Esophagus muscularis mucosa (tissue), 4 donors: ENCODE measurements at regions not wholly inside any gene's neighbourhood (a gene's known extent, or its start where the extent isn't known, plus 50 kb on each side); places are given as distances from the start of the nearest gene placed in this dataset.

Experiments
- DNase-seq: peaks from one replicate; pipeline ENCODE4 v3.0.0-alpha.2; 2017; ENCODE audit errors: extremely low spot score
- H3K27ac ChIP-seq, 4 donors: fragments of 200-600 bp; sonication (generic); replicated peaks in 1 of 4; 1 replicate in 3 of 4; 2 replicates in 1 of 4; pipeline ENCODE4 v1.5.1; 2016 to 2019; ENCODE audit warnings: mild to moderate bottlenecking in 1 of 4
- H3K27me3 ChIP-seq, 4 donors: fragments of 200-600 bp; sonication (generic); one replicate each; pipeline versions ENCODE4 v1.5.1 to v1.6.0; 2016 to 2019
- H3K36me3 ChIP-seq, 4 donors: fragments of 200-600 bp; sonication (generic); one replicate each; pipeline ENCODE4 v1.5.1; 2016 to 2019
- H3K4me1 ChIP-seq, 4 donors: fragments of 200-600 bp; sonication (generic); one replicate each; pipeline ENCODE4 v1.5.1; 2016 to 2019
- H3K4me3 ChIP-seq, 4 donors: fragments of 200-600 bp; sonication (generic); 1 replicate in 2 of 4; 2 replicates in 2 of 4; pipeline ENCODE4 v1.5.1; 2016 to 2019; ENCODE audit warnings: mild to moderate bottlenecking in 4 of 4, moderate library complexity in 1 of 4
- H3K9me3 ChIP-seq, 4 donors: fragments of 200-600 bp; sonication (generic); 1 replicate in 3 of 4; 2 replicates in 1 of 4; pipeline ENCODE4 v1.5.1; 2016 to 2019
- EP300 ChIP-seq: sonication (generic); formaldehyde crosslinking; IDR thresholded peaks from one replicate; pipeline ENCODE4 v1.6.1; 2017; ENCODE audit warnings: antibody characterized with exemption
- POLR2A ChIP-seq: fragments of 450-650 bp; IDR thresholded peaks from one replicate; pipeline ENCODE4 v1.6.1; 2017; ENCODE audit warnings: antibody characterized with exemption, moderate library complexity, mild to moderate bottlenecking, low read depth
- POLR2AphosphoS5 ChIP-seq, 2 donors: sonication (generic); formaldehyde crosslinking; IDR thresholded peaks; one replicate each; pipeline ENCODE4 v1.6.1; 2017; ENCODE audit warnings: antibody characterized with exemption in 2 of 2
- whole genome bisulfite sequencing: methylation state at CpG from one replicate; pipeline ENCODE4 v1.1.5; 2018; 5-methylcytosine and 5-hydroxymethylcytosine counted together
- intact Hi-C: fragments of 100-400 bp; cut with DNase I; formaldehyde crosslinking; loops from one replicate; pipeline ENCODE4 v1.15.1; 2023
- TF ChIP-seq, protein P1 (sequence below), 3 experiments: fragments of 200-600 bp in 2 of 3; fragments of 450-650 bp in 1 of 3; sonication (generic) in 2 of 3; IDR thresholded peaks; one replicate each; pipeline ENCODE4 v1.5.1; 2017 to 2019; ENCODE audit warnings: antibody characterized with exemption in 3 of 3, mild to moderate bottlenecking in 2 of 3, moderate library complexity in 1 of 3

DNA sequence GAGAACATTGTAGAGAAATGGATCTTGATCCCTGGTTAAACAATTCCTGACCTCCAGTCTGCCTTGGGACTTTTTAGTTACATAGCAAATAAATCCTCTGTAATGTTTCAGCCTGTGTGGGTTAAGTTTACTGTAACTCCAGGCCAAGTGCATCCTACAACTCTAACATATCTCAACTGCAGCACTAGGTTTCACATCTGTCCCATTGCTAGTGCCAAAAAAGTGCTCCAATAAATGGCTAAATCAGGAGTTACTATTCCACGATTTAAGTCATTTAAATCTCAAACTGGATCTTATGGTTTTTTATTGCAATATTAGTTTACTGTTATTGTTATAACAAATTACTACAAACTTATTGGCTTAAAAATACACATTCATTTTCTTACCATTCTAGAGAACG is 479.6 kb downstream of the GPAM start:
- H3K4me3 ChIP-seq, result no peak overlapping the region
- no peak overlapping the region for H3K27ac ChIP-seq
- no peaks in the 10 kb centered on the region for H3K9me3 ChIP-seq
- H3K27me3 ChIP-seq, result no peaks in the 10 kb centered on the region
- no peaks in the 10 kb centered on the region for H3K36me3 ChIP-seq
- no peaks in the 10 kb centered on the region for H3K4me1 ChIP-seq
- DNase-seq, result no peak
- intact Hi-C loops, result no loop called here
- WGBS, result 69% methylated on average over 2 of the region's 2 CpGs
- no peak for TF ChIP-seq POLR2AphosphoS5 (IDR thresholded peaks at IDR 0.05)
- TF ChIP-seq, protein P1, sequence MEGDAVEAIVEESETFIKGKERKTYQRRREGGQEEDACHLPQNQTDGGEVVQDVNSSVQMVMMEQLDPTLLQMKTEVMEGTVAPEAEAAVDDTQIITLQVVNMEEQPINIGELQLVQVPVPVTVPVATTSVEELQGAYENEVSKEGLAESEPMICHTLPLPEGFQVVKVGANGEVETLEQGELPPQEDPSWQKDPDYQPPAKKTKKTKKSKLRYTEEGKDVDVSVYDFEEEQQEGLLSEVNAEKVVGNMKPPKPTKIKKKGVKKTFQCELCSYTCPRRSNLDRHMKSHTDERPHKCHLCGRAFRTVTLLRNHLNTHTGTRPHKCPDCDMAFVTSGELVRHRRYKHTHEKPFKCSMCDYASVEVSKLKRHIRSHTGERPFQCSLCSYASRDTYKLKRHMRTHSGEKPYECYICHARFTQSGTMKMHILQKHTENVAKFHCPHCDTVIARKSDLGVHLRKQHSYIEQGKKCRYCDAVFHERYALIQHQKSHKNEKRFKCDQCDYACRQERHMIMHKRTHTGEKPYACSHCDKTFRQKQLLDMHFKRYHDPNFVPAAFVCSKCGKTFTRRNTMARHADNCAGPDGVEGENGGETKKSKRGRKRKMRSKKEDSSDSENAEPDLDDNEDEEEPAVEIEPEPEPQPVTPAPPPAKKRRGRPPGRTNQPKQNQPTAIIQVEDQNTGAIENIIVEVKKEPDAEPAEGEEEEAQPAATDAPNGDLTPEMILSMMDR (IDR thresholded peaks at IDR 0.05), result no peak
- no peak for TF ChIP-seq POLR2A
- TF ChIP-seq EP300, result no peak

DNA sequence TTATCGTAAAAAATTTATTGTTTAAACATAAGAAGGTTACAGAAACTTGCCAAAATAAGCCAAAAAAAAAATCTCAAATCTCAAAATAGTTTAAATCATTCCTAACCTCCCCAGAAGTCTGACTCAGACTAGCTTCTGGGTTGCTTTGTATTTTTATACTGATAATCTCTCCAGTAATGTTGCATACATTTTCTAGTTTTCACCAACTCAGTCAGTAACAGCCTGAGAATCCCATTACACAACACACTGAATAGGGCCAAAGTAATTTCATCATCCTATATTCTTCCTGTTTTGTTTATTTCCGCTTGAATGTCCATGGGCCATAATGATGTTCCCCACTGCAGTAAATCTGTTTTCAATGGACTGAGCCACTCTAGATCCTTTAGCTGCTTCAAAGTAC is 478.5 kb downstream of the GPAM start:
- H3K27me3 ChIP-seq, result no peaks in the 10 kb centered on the region

DNA sequence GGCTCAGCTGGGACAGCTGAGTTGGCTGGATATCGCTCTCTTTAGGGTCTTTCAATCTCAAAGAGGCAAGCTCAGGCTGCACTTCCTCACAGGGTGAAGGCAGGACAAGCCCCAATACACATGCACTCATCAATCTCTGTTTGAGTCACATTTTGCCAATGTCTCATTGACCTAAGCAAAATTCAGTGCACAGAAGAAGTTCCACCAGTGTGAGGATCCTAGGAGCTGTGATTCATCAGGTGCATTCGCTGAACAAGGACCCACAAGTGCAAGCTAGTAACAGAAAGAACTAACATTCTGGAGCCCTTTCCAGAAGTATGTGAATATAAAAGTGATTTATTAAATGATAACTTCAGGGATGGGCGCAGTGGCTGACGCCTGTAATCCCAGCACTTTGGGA is 477.2 kb downstream of the GPAM start:
- Histone ChIP-seq H3K36me3 (no peaks in the 10 kb centered on the region), H3K4me3 (no peak overlapping the region), H3K9me3 (no peaks in the 10 kb centered on the region), H3K27ac (no peak overlapping the region), H3K4me1 (no peaks in the 10 kb centered on the region), H3K27me3 (no peaks in the 10 kb centered on the region)
- DNase-seq, result no peak
- intact Hi-C loops, result no loop called here
- WGBS, result 96% methylated on average over 4 of the region's 4 CpGs
- no peak for TF ChIP-seq EP300
- TF ChIP-seq, protein P1 (IDR thresholded peaks at IDR 0.05), result no peak
- TF ChIP-seq POLR2AphosphoS5 (IDR thresholded peaks at IDR 0.05), result no peak
- TF ChIP-seq POLR2A, result no peak

More for the DNA sequence above, 478.5 kb downstream of the GPAM start:
- no peak for TF ChIP-seq POLR2A
- no peak for TF ChIP-seq EP300
- TF ChIP-seq POLR2AphosphoS5 (IDR thresholded peaks at IDR 0.05), result no peak
- TF ChIP-seq, protein P1 (IDR thresholded peaks at IDR 0.05), result no peak
- no peaks in the 10 kb centered on the region for H3K9me3 ChIP-seq
- intact Hi-C loops, result no loop called here
- H3K36me3 ChIP-seq, result no peaks in the 10 kb centered on the region
- DNase-seq, result no peak
- H3K4me3 ChIP-seq, result no peak overlapping the region
- 82% methylated on average over 2 of the region's 2 CpGs for WGBS
- H3K27ac ChIP-seq, result no peak overlapping the region
- no peaks in the 10 kb centered on the region for H3K4me1 ChIP-seq

DNA sequence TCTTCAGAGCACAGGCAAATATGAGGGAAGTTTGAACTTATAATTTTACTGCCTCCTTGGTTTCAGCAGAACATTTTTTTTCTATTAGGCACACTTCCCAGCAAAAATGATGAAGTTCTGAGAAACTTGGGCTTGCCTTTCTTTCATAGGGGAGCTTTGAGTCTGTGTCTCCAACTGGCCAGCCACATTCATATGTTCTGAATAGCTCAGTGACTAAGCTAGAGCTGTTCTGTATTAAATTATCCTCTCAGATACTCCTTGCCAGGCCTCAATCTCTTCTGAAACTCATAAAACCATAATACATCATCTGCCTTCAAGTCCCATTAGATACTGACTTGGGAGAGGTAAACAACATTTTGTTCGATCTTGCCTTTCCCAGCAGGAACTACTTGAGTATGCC is 476.5 kb downstream of the GPAM start:
- Histone ChIP-seq H3K9me3 (no peaks in the 10 kb centered on the region), H3K4me3 (no peak overlapping the region), H3K27ac (no peak overlapping the region), H3K36me3 (no peaks in the 10 kb centered on the region), H3K27me3 (no peaks in the 10 kb centered on the region), H3K4me1 (no peaks in the 10 kb centered on the region)
- DNase-seq, result no peak
- intact Hi-C loops, result no loop called here
- TF ChIP-seq POLR2AphosphoS5 (IDR thresholded peaks at IDR 0.05), result no peak
- WGBS, result no CpG with 5 or more reads among the region's 1 CpG

DNA sequence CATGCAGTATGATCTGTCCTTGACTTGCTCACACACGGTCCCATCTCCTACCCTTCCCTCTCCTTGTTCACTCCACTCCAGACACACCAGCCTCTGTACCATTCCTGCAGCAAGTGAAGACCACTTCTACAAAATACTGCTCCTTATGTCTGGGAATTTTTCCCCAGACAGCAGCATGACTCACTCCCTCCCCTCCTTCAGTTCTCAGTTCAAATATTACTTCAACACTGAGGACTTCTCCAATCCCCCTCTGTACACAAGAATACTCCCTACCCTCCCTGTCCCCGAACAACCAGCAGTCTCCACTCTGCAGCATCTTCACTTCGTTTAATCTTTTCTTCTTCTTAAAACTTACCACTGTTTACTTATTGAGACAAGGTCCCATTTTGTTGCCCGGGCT is 474.0 kb downstream of the GPAM start:
- H3K4me1 ChIP-seq, result no peaks in the 10 kb centered on the region
- no peak overlapping the region for H3K4me3 ChIP-seq
- no peaks in the 10 kb centered on the region for H3K27me3 ChIP-seq
- 67% methylated on average over 4 of the region's 4 CpGs for WGBS
- DNase-seq, result no peak
- peaks cover 0 to 15% (median 4%) of the 10 kb centered on the region in 4 donors for H3K9me3 ChIP-seq
- H3K36me3 ChIP-seq, result no peaks in the 10 kb centered on the region
- no peak for TF ChIP-seq POLR2A
- TF ChIP-seq POLR2AphosphoS5 (IDR thresholded peaks at IDR 0.05), result no peak
- TF ChIP-seq, protein P1 (IDR thresholded peaks at IDR 0.05), result no peak
- no peak for TF ChIP-seq EP300
- H3K27ac ChIP-seq, result no peak overlapping the region
- intact Hi-C loops, result no loop called here
